ENCODE measurements at regions not wholly inside any gene's neighbourhood (a gene's known extent, or its start where the extent isn't known, plus 50 kb on each side); places are given as distances from the start of the nearest gene placed in this dataset.

GRCh38 chr5:56518820-56519219, 285.7 kb upstream of the ANKRD55 start:
- BruUV-seq (replicated peaks), result no TSS peak
- H3K4me3 ChIP-seq, result no peak overlapping the region
- H3K27me3 ChIP-seq (ENCODE audit: insufficient read depth, low read depth), result no peaks in the 10 kb centered on the region
- peaks cover 12% of the 10 kb centered on the region for H3F3A ChIP-seq (ENCODE audit: insufficient read depth, low read depth)
- ChIA-PET CTCF (interaction anchor here (0.7 kb wide), 1 partner anchor 29 kb away, joined by 4 read pairs; no protein-coding TSS in a partner anchor), POLR2A (ENCODE audit: unreplicated experiment) (no interaction called here)
- H3K79me2 ChIP-seq (ENCODE audit: low read depth), result no peaks in the 10 kb centered on the region
- DNase-seq, result no peak
- H3K27ac ChIP-seq, result no peak overlapping the region
- H2AFZ ChIP-seq, result no peak overlapping the region
- intact Hi-C loops (cut with micrococcal nuclease; ENCODE audit: unreplicated experiment), result no loop called here
- H3K9me3 ChIP-seq (ENCODE audit: insufficient read depth, low read depth), result no peaks in the 10 kb centered on the region
- H4K20me1 ChIP-seq (ENCODE audit: insufficient read depth), result no peaks in the 10 kb centered on the region
- H3K4me2 ChIP-seq, result no peak overlapping the region
- no peaks in the 10 kb centered on the region for H3K9me2 ChIP-seq (ENCODE audit: insufficient read depth)
- H3K4me1 ChIP-seq (replicated peaks; ENCODE audit: insufficient read depth), result peaks cover 51% of the 10 kb centered on the region
- TF ChIP-seq CTCF (conservative IDR thresholded peaks at IDR 0.05), result no peak
- no peak for TF ChIP-seq EZH2 (IDR thresholded peaks at IDR 0.05; ENCODE audit: low read depth)
- H3K36me3 ChIP-seq (ENCODE audit: low read depth), result no peaks in the 10 kb centered on the region

GRCh38 chr5:56517011-56517416, 283.9 kb upstream of the ANKRD55 start:
- no peak for TF ChIP-seq CTCF (conservative IDR thresholded peaks at IDR 0.05)
- no peak for TF ChIP-seq EZH2 (IDR thresholded peaks at IDR 0.05; ENCODE audit: low read depth)
- ChIA-PET CTCF (no interaction called here), POLR2A (ENCODE audit: unreplicated experiment) (no interaction called here)
- Histone ChIP-seq H2AFZ (no peak overlapping the region), H3K27me3 (ENCODE audit: insufficient read depth, low read depth) (no peaks in the 10 kb centered on the region), H3K79me2 (ENCODE audit: low read depth) (no peaks in the 10 kb centered on the region), H3K27ac (no peak overlapping the region), H4K20me1 (ENCODE audit: insufficient read depth) (no peaks in the 10 kb centered on the region), H3K4me3 (no peak overlapping the region), H3K4me2 (0 out of 2 replicates have a peak overlapping the region, but pooled peaks have one; percentile 3), H3K9me2 (ENCODE audit: insufficient read depth) (no peaks in the 10 kb centered on the region), H3K9me3 (ENCODE audit: insufficient read depth, low read depth) (no peaks in the 10 kb centered on the region), H3K4me1 (replicated peaks; ENCODE audit: insufficient read depth) (peaks cover 46% of the 10 kb centered on the region), H3K36me3 (ENCODE audit: low read depth) (no peaks in the 10 kb centered on the region), H3F3A (ENCODE audit: insufficient read depth, low read depth) (peaks cover 4% of the 10 kb centered on the region; the same call in 1 of the 2 replicates)
- intact Hi-C loops (cut with micrococcal nuclease; ENCODE audit: unreplicated experiment), result no loop called here
- BruUV-seq (replicated peaks), result no TSS peak
- peak; percentile 15 to 67 for DNase-seq

GRCh38 chr5:56516441-56516840, 283.3 kb upstream of the ANKRD55 start:
- Histone ChIP-seq H3K79me2 (ENCODE audit: low read depth) (no peaks in the 10 kb centered on the region), H3F3A (ENCODE audit: insufficient read depth, low read depth) (peaks cover 4% of the 10 kb centered on the region; the same call in 1 of the 2 replicates), H3K4me3 (no peak overlapping the region), H3K4me2 (0 out of 2 replicates have a peak overlapping the region, but pooled peaks have one; percentile 3), H2AFZ (no peak overlapping the region), H3K9me2 (ENCODE audit: insufficient read depth) (no peaks in the 10 kb centered on the region), H3K9me3 (ENCODE audit: insufficient read depth, low read depth) (no peaks in the 10 kb centered on the region), H3K4me1 (replicated peaks; ENCODE audit: insufficient read depth) (peaks cover 46% of the 10 kb centered on the region), H4K20me1 (ENCODE audit: insufficient read depth) (no peaks in the 10 kb centered on the region), H3K27me3 (ENCODE audit: insufficient read depth, low read depth) (no peaks in the 10 kb centered on the region), H3K36me3 (ENCODE audit: low read depth) (no peaks in the 10 kb centered on the region), H3K27ac (no peak overlapping the region)
- TF ChIP-seq EZH2 (IDR thresholded peaks at IDR 0.05; ENCODE audit: low read depth), result no peak
- no peak for TF ChIP-seq CTCF (conservative IDR thresholded peaks at IDR 0.05)
- intact Hi-C loops (cut with micrococcal nuclease; ENCODE audit: unreplicated experiment), result no loop called here
- DNase-seq, result no peak
- ChIA-PET CTCF (no interaction called here), POLR2A (ENCODE audit: unreplicated experiment) (interaction anchor here (0.6 kb wide), 1 partner anchor 62 kb away, joined by 6 read pairs; no protein-coding TSS in a partner anchor)
- BruUV-seq (replicated peaks), result no TSS peak

Data from PC-9 (cell line).